Thymus (tissue), 11 donors: ENCODE measurements at regions not wholly inside any gene's neighbourhood (a gene's known extent, or its start where the extent isn't known, plus 50 kb on each side); places are given as distances from the start of the nearest gene placed in this dataset.
"Not testable (repeated sequence)": the region's sequence is repeated elsewhere in the genome, so short reads cannot be mapped to it uniquely, and the experiment has no call there.

Experiments
- DNase-seq, 9 donors: peaks; one replicate each; pipeline ENCODE4 v3.0.0-alpha.2; 2013; ENCODE audit warnings: low spot score in 9 of 9, low read depth in 6 of 9, missing footprints in 1 of 9
- H3K27ac ChIP-seq, 2 donors: one replicate each; pipeline ENCODE4 v1.5.1; 2013; ENCODE audit warnings: control low read depth in 1 of 2, low read depth in 1 of 2, low read length in 1 of 2, mild to moderate bottlenecking in 1 of 2, moderate library complexity in 1 of 2
- H3K27me3 ChIP-seq, 2 donors: one replicate each; pipeline ENCODE4 v1.5.1; 2013; ENCODE audit warnings: low read length in 1 of 2; ENCODE audit not compliant: control insufficient read depth in 2 of 2, insufficient read depth in 1 of 2
- H3K36me3 ChIP-seq, 2 donors: one replicate each; pipeline ENCODE4 v1.5.1; 2013; ENCODE audit warnings: low read length in 1 of 2, mild to moderate bottlenecking in 1 of 2, moderate library complexity in 1 of 2; ENCODE audit not compliant: control insufficient read depth in 2 of 2, insufficient read depth in 2 of 2
- H3K4me1 ChIP-seq, 2 donors: one replicate each; pipeline ENCODE4 v1.5.1; 2013; ENCODE audit warnings: low read length in 2 of 2; ENCODE audit not compliant: control insufficient read depth in 2 of 2, insufficient read depth in 2 of 2
- H3K4me3 ChIP-seq, 2 donors: one replicate each; pipeline ENCODE4 v1.5.1; 2013; ENCODE audit warnings: low read length in 2 of 2, control low read depth in 1 of 2, mild to moderate bottlenecking in 1 of 2
- H3K9me3 ChIP-seq, 2 donors: one replicate each; pipeline ENCODE4 v1.5.1; 2013; ENCODE audit warnings: low read length in 1 of 2, mild to moderate bottlenecking in 1 of 2; ENCODE audit not compliant: control insufficient read depth in 2 of 2, insufficient read depth in 1 of 2
- WGBS: extraction: QIAGEN DNeasy Blood & Tissue Kit; methylation state at CpG from one replicate; pipeline ENCODE4 v1.1.7; 2013; 5-methylcytosine and 5-hydroxymethylcytosine counted together
- donor health status: healthy.

GRCh38 chr5:126015235-126016181 is 407.7 kb upstream of the GRAMD2B start:
- DNase-seq, result no peak
- Histone ChIP-seq H3K36me3 (no peaks in the 10 kb centered on the region), H3K27me3 (no peaks in the 10 kb centered on the region), H3K4me3 (no peak overlapping the region), H3K4me1 (no peaks in the 10 kb centered on the region), H3K27ac (no peak overlapping the region), H3K9me3 (no peaks in the 10 kb centered on the region)
- 80% methylated on average over 8 of the region's 8 CpGs for WGBS

GRCh38 chr5:126016256-126016655 is 407.0 kb upstream of the GRAMD2B start:
- Histone ChIP-seq H3K4me3 (no peak overlapping the region), H3K27ac (no peak overlapping the region), H3K27me3 (no peaks in the 10 kb centered on the region), H3K4me1 (no peaks in the 10 kb centered on the region), H3K9me3 (no peaks in the 10 kb centered on the region), H3K36me3 (no peaks in the 10 kb centered on the region)
- 94% methylated on average over 1 of the region's 1 CpG for WGBS
- no peak for DNase-seq

- Histone ChIP-seq H3K27ac (no peak overlapping the region), H3K27me3 (no peaks in the 10 kb centered on the region), H3K4me1 (no peaks in the 10 kb centered on the region), H3K4me3 (no peak overlapping the region), H3K9me3 (no peaks in the 10 kb centered on the region), H3K36me3 (no peaks in the 10 kb centered on the region)
- 97% methylated on average over 2 of the region's 2 CpGs for WGBS
- no peak for DNase-seq
Measured at GRCh38 chr5:126017096-126017495, 406.1 kb upstream of the GRAMD2B start.

- Histone ChIP-seq H3K27me3 (no peaks in the 10 kb centered on the region), H3K27ac (no peak overlapping the region), H3K4me1 (no peaks in the 10 kb centered on the region), H3K4me3 (no peak overlapping the region), H3K36me3 (no peaks in the 10 kb centered on the region), H3K9me3 (no peaks in the 10 kb centered on the region)
- WGBS, result 95% methylated on average over 5 of the region's 5 CpGs
- no peak for DNase-seq
Measured at GRCh38 chr5:126020770-126021169, 402.4 kb upstream of the GRAMD2B start.

- Histone ChIP-seq H3K36me3 (no peaks in the 10 kb centered on the region), H3K4me3 (no peak overlapping the region), H3K27me3 (no peaks in the 10 kb centered on the region), H3K4me1 (no peaks in the 10 kb centered on the region), H3K27ac (no peak overlapping the region), H3K9me3 (peaks cover 0 to 10% of the 10 kb centered on the region in 2 donors)
- WGBS, result 85% methylated on average over 2 of the region's 2 CpGs
- DNase-seq, result no peak
Measured at GRCh38 chr5:126023994-126024441, 399.2 kb upstream of the GRAMD2B start.

- Histone ChIP-seq H3K27me3 (no peaks in the 10 kb centered on the region), H3K36me3 (no peaks in the 10 kb centered on the region), H3K4me1 (no peaks in the 10 kb centered on the region), H3K9me3 (peaks cover 0 to 10% of the 10 kb centered on the region in 2 donors), H3K27ac (no peak overlapping the region), H3K4me3 (no peak overlapping the region)
- no peak for DNase-seq
- WGBS, result 98% methylated on average over 3 of the region's 3 CpGs
Measured at GRCh38 chr5:126027149-126027548, 396.1 kb upstream of the GRAMD2B start.

- H3K4me3 ChIP-seq, result no peak overlapping the region
- H3K9me3 ChIP-seq, result peaks cover 0 to 10% of the 10 kb centered on the region in 2 donors
- WGBS, result 100% methylated on average over 2 of the region's 2 CpGs
- DNase-seq, result no peak
- H3K4me1 ChIP-seq, result no peaks in the 10 kb centered on the region
- H3K27ac ChIP-seq, result no peak overlapping the region
- no peaks in the 10 kb centered on the region for H3K36me3 ChIP-seq
- H3K27me3 ChIP-seq, result no peaks in the 10 kb centered on the region
Measured at GRCh38 chr5:126027652-126028051, 395.6 kb upstream of the GRAMD2B start.

GRCh38 chr5:126028336-126028735 is 394.9 kb upstream of the GRAMD2B start:
- H3K4me1 ChIP-seq, result no peaks in the 10 kb centered on the region
- H3K4me3 ChIP-seq, result no peak overlapping the region
- 95% methylated on average over 2 of the region's 2 CpGs for WGBS
- peaks cover 0 to 10% of the 10 kb centered on the region in 2 donors for H3K9me3 ChIP-seq
- DNase-seq, result no peak
- no peaks in the 10 kb centered on the region for H3K27me3 ChIP-seq
- H3K36me3 ChIP-seq, result no peaks in the 10 kb centered on the region
- no peak overlapping the region for H3K27ac ChIP-seq

- not testable (repeated sequence) for DNase-seq, H3K4me3 ChIP-seq, H3K4me1 ChIP-seq, H3K36me3 ChIP-seq, H3K27me3 ChIP-seq, H3K27ac ChIP-seq
- H3K9me3 ChIP-seq, result peaks cover 0 to 10% of the 10 kb centered on the region in 2 donors
- WGBS, result 94% methylated on average over 1 of the region's 1 CpG
Measured at GRCh38 chr5:126029282-126029681, 393.9 kb upstream of the GRAMD2B start.
